HG03565 (cell line): ENCODE measurements at regions not wholly inside any gene's neighbourhood (a gene's known extent, or its start where the extent isn't known, plus 50 kb on each side); places are given as distances from the start of the nearest gene placed in this dataset.

Source experiments
- ATAC-seq: cut with Tn5 transposase; IDR thresholded peaks from one replicate; pipeline ENCODE4 v1.9.1; 2021; ENCODE audit warnings: mild to moderate bottlenecking, moderate library complexity; ENCODE audit not compliant: unreplicated experiment

GRCh38 chr17:15048933-15049794 lies 216.0 kb downstream of the PMP22 start:
- ATAC-seq = no peak

- ATAC-seq = no peak
Observed at GRCh38 chr17:15048381-15048780, 216.7 kb downstream of the PMP22 start.

GRCh38 chr17:15042311-15042710 lies 222.8 kb downstream of the PMP22 start:
- no peak for ATAC-seq

- no peak for ATAC-seq
Observed at GRCh38 chr17:15039366-15039765, 225.8 kb downstream of the PMP22 start.

DNA sequence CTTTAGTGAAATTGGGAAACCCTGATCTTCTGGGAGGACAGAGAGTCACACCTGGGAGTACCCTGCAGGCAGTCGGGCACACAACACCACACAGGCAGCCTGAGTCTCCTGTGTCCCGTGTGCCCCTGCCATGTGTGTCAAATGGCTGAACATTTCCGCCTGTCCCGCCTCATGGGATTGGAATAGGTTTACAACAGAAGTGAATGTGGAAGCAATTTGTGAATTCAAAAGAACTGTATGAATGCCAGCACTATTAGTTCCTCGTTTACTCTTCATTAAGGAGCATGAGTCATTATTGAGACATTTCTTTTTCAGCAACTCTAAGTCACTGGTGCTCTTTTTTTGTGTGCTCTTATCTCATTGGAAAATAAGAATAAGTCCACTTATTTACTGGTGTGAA lies 226.5 kb downstream of the PMP22 start:
- ATAC-seq = no peak

DNA sequence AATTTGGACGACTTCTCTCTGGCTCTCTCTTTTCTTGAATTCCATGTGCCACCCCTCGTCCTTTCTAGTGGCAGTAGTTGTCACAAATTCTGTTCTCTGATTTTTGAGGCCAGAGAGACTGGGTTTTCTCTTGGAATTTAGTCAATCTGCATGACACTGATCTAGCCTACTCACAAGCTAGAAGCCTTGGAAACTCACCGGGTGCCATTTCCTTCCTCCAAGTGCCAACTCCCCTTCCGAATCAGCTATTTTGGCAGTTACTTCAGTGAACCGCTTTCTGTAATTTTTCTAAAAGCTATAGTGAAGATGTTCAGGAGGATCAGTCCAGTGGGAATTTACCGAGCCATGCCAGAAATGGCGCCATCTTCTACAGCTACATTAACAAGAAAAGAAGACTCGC lies 228.9 kb downstream of the PMP22 start:
- no peak for ATAC-seq

- no peak for ATAC-seq
Observed at GRCh38 chr17:15031975-15032374, 233.2 kb downstream of the PMP22 start.

- ATAC-seq = no peak
Observed at GRCh38 chr17:15029469-15029868, 235.7 kb downstream of the PMP22 start.

- ATAC-seq = no peak
Observed at GRCh38 chr17:15027853-15028252, 237.3 kb downstream of the PMP22 start.

DNA sequence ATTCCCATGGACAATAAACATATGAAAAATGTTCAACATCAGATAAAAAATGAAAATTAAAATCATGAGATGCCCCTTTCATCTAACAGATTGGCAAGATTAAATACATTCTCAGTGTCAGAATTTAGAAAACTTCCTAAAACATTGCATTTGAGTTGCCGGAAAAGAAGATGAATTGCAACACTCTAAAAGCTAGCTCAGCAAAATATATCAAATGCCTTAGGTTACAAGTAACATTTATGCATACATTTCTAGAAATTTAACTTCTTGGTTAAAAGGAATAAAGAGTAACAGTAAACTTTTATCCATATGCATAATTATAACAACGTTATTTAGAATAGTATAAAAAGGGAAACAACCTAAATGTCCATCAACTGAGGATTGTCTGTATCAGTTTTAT lies 239.0 kb downstream of the PMP22 start:
- no peak for ATAC-seq

DNA sequence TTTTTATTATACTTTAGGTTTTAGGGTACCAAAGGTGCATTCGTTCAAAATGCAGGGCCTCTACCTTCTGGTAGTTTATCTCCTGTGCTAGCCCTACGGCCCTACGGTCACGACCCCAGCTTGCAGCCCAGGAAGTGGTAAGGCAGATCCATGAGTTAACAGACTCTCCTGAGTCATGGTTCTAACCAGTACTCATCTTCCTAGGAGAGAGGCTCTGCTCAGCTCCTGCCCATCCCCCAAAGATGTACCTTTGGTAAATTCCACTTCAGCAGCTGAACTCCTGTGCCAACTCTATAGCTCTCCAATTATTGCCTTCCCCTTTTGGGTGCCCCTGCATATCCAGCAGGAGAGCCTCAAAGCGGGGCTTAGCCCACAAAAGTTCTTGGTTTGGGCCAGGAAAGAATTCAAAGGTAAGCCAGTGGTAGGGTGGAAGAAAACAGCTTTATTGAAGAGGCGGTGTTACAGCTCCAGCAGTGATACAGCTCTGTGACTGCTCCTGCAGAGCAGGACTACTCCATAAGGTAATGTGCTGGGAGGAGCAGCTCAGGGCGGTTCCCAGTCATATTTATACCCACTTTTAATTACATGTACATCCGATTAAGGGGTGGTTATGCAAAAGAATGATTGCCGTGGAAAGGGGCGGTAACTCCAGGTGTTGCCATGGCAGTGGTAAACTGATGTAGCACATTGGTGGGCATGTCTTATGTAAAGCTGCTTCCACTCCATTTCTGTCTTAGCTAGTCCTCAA lies 241.4 kb downstream of the PMP22 start:
- ATAC-seq = no peak

DNA sequence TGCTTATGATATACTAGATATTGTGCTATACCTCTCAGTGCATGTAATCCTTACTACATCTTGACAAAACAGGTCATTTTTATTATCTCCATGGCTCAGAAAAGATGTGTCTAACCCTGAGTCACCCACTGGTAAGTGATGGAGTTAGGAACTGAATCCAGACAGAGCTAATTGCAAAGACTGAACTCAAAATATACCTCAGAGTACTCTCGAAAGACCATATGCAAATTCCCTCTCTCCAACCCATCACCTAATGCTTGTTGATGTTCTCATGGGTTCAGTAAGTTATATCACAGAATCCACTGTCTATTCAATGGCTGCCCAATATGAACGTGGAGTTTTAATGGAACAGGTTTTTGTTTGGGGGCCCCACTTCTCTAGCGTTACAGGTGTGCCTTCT lies 246.0 kb downstream of the PMP22 start:
- no peak for ATAC-seq

GRCh38 chr17:15012351-15012980 lies 252.7 kb downstream of the PMP22 start:
- ATAC-seq = no peak

DNA sequence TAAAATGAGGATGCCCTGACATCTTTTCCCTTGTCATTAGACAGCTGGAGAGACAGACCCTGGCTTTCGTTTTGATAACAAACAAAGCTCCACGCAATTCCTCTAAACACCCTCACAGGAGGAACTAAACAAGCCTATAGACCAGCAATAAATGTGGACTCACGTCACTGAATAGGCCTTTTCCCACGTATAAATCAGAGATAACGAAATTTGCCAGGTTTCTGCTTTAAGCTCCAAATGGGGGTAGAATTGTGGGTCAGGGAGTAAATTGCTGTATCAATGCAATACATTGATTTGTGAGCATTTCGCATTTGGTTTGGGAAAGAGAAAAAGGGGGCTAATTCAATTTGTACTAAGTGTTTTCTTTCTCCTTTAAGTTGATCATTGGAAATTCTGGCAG lies 256.0 kb downstream of the PMP22 start:
- no peak for ATAC-seq

GRCh38 chr17:15007147-15007553 lies 258.0 kb downstream of the PMP22 start:
- no peak for ATAC-seq

GRCh38 chr17:15006421-15007128 lies 258.6 kb downstream of the PMP22 start:
- ATAC-seq = no peak

DNA sequence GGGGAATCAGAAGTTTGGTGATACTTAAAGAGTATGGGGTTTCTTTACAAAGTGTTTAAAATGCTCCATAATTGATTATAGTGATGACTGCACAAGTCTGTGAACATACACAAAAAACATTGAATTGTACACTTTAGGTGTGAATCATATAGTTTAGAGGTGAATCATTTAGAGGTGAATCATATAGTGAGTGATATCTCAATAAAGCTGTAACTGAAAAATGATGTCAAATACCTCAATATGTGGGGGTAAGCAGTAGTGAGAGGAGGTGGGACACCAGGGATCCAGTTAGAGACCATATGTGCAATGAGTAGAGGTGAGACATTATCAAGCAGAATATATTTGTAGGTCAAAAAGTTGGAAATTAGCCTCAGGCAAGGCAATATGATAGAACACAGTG lies 264.5 kb downstream of the PMP22 start:
- ATAC-seq = no peak

- ATAC-seq = no peak
Observed at GRCh38 chr17:14997290-14997689, 267.8 kb downstream of the PMP22 start.

GRCh38 chr17:14986127-14986526 lies 279.0 kb downstream of the PMP22 start:
- ATAC-seq = no peak

DNA sequence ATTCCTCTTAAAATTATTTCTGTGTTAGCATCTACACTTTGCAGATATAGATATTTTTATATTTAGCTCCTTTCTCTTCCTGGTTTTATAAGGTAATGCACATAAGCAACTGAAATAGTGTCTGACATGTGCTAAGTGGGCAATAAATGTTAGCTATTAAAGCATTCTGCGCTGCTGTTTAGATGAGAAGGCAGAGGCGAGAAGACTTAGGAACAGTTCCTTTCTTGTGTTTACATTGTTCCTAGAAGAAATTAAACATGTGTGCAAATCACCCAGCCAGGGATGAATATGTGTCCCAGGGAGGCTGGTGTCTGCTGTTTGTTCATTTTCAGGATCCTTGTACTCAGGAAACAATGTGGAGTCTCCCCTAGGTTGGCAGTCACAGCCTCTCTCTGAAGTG lies 292.3 kb downstream of the PMP22 start:
- ATAC-seq = no peak

DNA sequence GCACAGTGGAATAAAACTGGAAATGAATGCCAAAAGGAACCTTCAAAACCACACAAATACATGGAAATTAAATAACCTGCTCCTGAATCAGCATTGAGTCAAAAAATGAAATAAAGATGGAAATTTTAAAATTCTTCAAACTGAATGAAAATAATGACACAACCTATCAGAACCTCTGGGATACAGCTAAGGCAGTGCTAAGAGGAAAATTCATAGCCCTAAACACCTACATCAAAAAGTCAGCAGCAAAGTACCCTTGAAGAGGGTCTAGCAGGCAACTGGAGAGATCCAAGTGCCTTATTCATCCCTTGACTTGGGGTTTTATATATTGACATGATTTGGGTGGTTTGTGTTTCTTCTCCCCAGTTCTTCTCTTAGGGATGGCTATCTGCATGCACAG lies 294.1 kb downstream of the PMP22 start:
- no peak for ATAC-seq
